ENCODE measurements at regions not wholly inside any gene's neighbourhood (a gene's known extent, or its start where the extent isn't known, plus 50 kb on each side); places are given as distances from the start of the nearest gene placed in this dataset.

GRCh38 chr11:62026739-62027370 is 59.4 kb upstream of the FTH1 start:
- DNase-seq = no peak

GRCh38 chr11:62025487-62026105 is 58.2 kb upstream of the FTH1 start:
- DNase-seq = no peak

- no peak for DNase-seq
Observed at GRCh38 chr11:62024936-62025486, 57.6 kb upstream of the FTH1 start.

- DNase-seq = no peak
Observed at GRCh38 chr11:62022211-62022610, 54.8 kb upstream of the FTH1 start.

GRCh38 chr11:62020661-62021060 is 53.2 kb upstream of the FTH1 start:
- DNase-seq = no peak

- no peak for DNase-seq
Observed at GRCh38 chr11:62018981-62019664, 51.7 kb upstream of the FTH1 start.

GRCh38 chr11:62017878-62018655 is 50.6 kb upstream of the FTH1 start:
- DNase-seq = no peak

Measured in NCI-H2107 (cell line).